Left ventricle myocardium inferior (tissue), 1 donor: ENCODE measurements at regions not wholly inside any gene's neighbourhood (a gene's known extent, or its start where the extent isn't known, plus 50 kb on each side); places are given as distances from the start of the nearest gene placed in this dataset.

ENCODE experiments used
- DNase-seq: peaks from one replicate; pipeline ENCODE4 v3.0.0-alpha.2; 2020
- H3K27ac ChIP-seq: fragments of 200-600 bp; replicated peaks from 2 replicates; pipeline ENCODE4 v1.8.0; 2021
- H3K27me3 ChIP-seq: fragments of 200-600 bp; 2 replicates; pipeline ENCODE4 v1.8.0; 2021; ENCODE audit warnings: low read depth
- H3K36me3 ChIP-seq: fragments of 200-600 bp; 2 replicates; pipeline ENCODE4 v1.8.0; 2021
- H3K4me1 ChIP-seq: fragments of 200-600 bp; 2 replicates; pipeline ENCODE4 v1.8.0; 2021
- H3K4me3 ChIP-seq: fragments of 200-600 bp; 2 replicates; pipeline ENCODE4 v1.8.0; 2021; ENCODE audit warnings: mild to moderate bottlenecking, moderate library complexity
- H3K9me3 ChIP-seq: fragments of 200-600 bp; replicated peaks from 2 replicates; pipeline ENCODE4 v1.8.0; 2021
- CTCF ChIP-seq: fragments of 200-600 bp; IDR thresholded peaks from 2 replicates; pipeline ENCODE4 v1.8.0; 2021; ENCODE audit warnings: antibody characterized with exemption, mild to moderate bottlenecking, borderline replicate concordance
- intact Hi-C: fragments of 100-400 bp; cut with micrococcal nuclease; formaldehyde crosslinking; loops from one replicate; pipeline ENCODE4 v1.11.0; 2022
- donor health status: DM: no; HTN: yes; CAD: no; lungs with severe emphysema.

- Histone ChIP-seq H3K4me1 (no peaks in the 10 kb centered on the region), H3K4me3 (no peak overlapping the region), H3K36me3 (no peaks in the 10 kb centered on the region), H3K27ac (no peak overlapping the region), H3K9me3 (no peaks in the 10 kb centered on the region), H3K27me3 (no peaks in the 10 kb centered on the region)
- no peak for TF ChIP-seq CTCF
- intact Hi-C loops: no loop called here
- DNase-seq: no peak
These were observed 394.0 kb upstream of the KLF4 start for GRCh38 chr9:107883496-107884124.

DNA sequence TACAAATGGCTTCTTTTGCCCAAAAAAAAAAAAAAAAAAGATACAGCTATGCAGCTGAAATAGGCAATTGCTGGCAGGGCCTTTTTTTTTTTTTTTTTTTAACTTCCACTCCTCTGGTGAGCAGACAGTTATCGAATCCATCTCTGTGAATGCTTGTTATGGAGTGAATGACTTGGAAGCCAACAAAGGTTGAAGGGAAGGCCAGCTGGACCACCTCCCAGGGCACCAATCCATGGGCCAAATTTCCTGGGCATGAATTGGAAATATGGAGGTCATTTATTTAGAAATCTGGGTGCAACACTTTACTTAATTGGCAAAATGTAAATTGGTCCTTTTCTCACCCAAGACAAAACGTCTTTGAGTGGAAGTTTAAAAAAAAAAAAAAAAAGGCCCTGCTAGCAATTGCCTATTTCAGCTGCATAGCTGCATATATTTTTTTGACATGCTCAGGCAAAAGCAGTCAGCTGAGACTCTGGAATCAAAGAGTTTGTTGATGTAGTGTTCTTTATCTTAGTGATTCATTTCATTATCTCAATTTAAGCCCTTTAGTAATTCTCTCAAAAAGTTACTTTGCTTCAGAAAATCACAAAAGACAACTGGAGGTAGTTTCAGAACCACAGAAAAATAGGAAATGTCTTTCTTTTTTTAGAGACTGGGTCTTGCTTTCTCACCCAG, 392.2 kb upstream of the KLF4 start:
- Histone ChIP-seq H3K27ac (no peak overlapping the region), H3K36me3 (no peaks in the 10 kb centered on the region), H3K9me3 (no peaks in the 10 kb centered on the region), H3K27me3 (no peaks in the 10 kb centered on the region), H3K4me1 (no peaks in the 10 kb centered on the region), H3K4me3 (no peak overlapping the region)
- TF ChIP-seq CTCF: no peak
- intact Hi-C loops: no loop called here
- DNase-seq: no peak

- Histone ChIP-seq H3K27me3 (no peaks in the 10 kb centered on the region), H3K9me3 (no peaks in the 10 kb centered on the region), H3K36me3 (no peaks in the 10 kb centered on the region), H3K4me3 (no peak overlapping the region), H3K27ac (no peak overlapping the region), H3K4me1 (peaks cover 4% of the 10 kb centered on the region)
- no peak for DNase-seq
- no peak for TF ChIP-seq CTCF
- intact Hi-C loops: no loop called here
These were observed 388.9 kb upstream of the KLF4 start for GRCh38 chr9:107878462-107878861.

GRCh38 chr9:107875571-107875980, 386.0 kb upstream of the KLF4 start:
- H3K4me1 ChIP-seq: peaks cover 4% of the 10 kb centered on the region
- no peak overlapping the region for H3K4me3 ChIP-seq
- DNase-seq: no peak
- no peaks in the 10 kb centered on the region for H3K27me3 ChIP-seq
- H3K27ac ChIP-seq: no peak overlapping the region
- no peak for TF ChIP-seq CTCF
- H3K9me3 ChIP-seq: no peaks in the 10 kb centered on the region
- intact Hi-C loops: no loop called here
- H3K36me3 ChIP-seq: no peaks in the 10 kb centered on the region

- H3K4me3 ChIP-seq: no peak overlapping the region
- H3K27me3 ChIP-seq: no peaks in the 10 kb centered on the region
- DNase-seq: no peak
These were observed 385.2 kb upstream of the KLF4 start for GRCh38 chr9:107874591-107875369.

More at GRCh38 chr9:107874591-107875369, 385.2 kb upstream of the KLF4 start:
- no peaks in the 10 kb centered on the region for H3K9me3 ChIP-seq
- peaks cover 4% of the 10 kb centered on the region for H3K4me1 ChIP-seq
- no peak for TF ChIP-seq CTCF
- H3K27ac ChIP-seq: no peak overlapping the region
- H3K36me3 ChIP-seq: no peaks in the 10 kb centered on the region
- intact Hi-C loops: no loop called here
